ENCODE measurements at regions not wholly inside any gene's neighbourhood (a gene's known extent, or its start where the extent isn't known, plus 50 kb on each side); places are given as distances from the start of the nearest gene placed in this dataset.

- intact Hi-C loops (cut with micrococcal nuclease), result no loop called here
- H4K20me1 ChIP-seq (ENCODE audit: insufficient read depth), result no peaks in the 10 kb centered on the region
- RAD21 ChIA-PET (ENCODE audit: low non-redundant PET in 1 of 2, low total read pairs in 2 of 2, uncharacterized antibody in 2 of 2, unreplicated experiment in 2 of 2), result no interaction called here
These were observed 381.8 kb downstream of the RRAGC start for GRCh38 chr1:38477811-38478210.

GRCh38 chr1:38476850-38477178, 382.8 kb downstream of the RRAGC start:
- Histone ChIP-seq H3K9ac (ENCODE audit: low read length) (no peak overlapping the region), H3K79me2 (ENCODE audit: insufficient read depth, low read length) (no peaks in the 10 kb centered on the region), H3K36me3 (ENCODE audit: control insufficient read depth in 1 of 2, insufficient read depth in 2 of 2, low read length in 2 of 2) (no peaks in the 10 kb centered on the region), H3K4me1 (ENCODE audit: control insufficient read depth in 1 of 2, insufficient read depth in 2 of 2, low read length in 2 of 2) (no peaks in the 10 kb centered on the region), H2AFZ (ENCODE audit: low read depth, low read length, poor library complexity, severe bottlenecking) (no peak overlapping the region), H3K27me3 (ENCODE audit: insufficient read depth, low read length) (peaks cover 35% of the 10 kb centered on the region), H3K9me3 (ENCODE audit: control insufficient read depth in 1 of 2, insufficient read depth in 1 of 2, low read depth in 1 of 2, low read length in 2 of 2) (no peaks in the 10 kb centered on the region), H4K20me1 (ENCODE audit: insufficient read depth) (no peaks in the 10 kb centered on the region), H3K4me2 (ENCODE audit: low read length) (no peak overlapping the region), H3K4me3 (replicated peaks in 1 of 2; ENCODE audit: low read depth in 1 of 2, low read length in 2 of 2) (no peak overlapping the region), H3K9me2 (ENCODE audit: insufficient read depth) (no peaks in the 10 kb centered on the region), H3K27ac (ENCODE audit: low read depth, low read length) (no peak overlapping the region)
- DNase-seq (ENCODE audit: low read depth, low spot score) (no peak), ATAC-seq (no peak)
- no TSS peak for BruUV-seq (replicated peaks)
- ChIA-PET RAD21 (ENCODE audit: low non-redundant PET in 1 of 2, low total read pairs in 2 of 2, uncharacterized antibody in 2 of 2, unreplicated experiment in 2 of 2) (no interaction called here), CTCF (no interaction called here), POLR2A (no interaction called here)
- intact Hi-C loops (cut with micrococcal nuclease), result no loop called here
- TF ChIP-seq CTCF (IDR thresholded peaks at IDR 0.05 in 2 of 3, conservative IDR thresholded peaks at IDR 0.05 in 1 of 3; ENCODE audit: borderline replicate concordance in 1 of 3, insufficient read depth in 1 of 3, low read depth in 2 of 3, low read length in 2 of 3) (no peak), REST (IDR thresholded peaks at IDR 0.05; ENCODE audit: low read depth) (no peak), POLR2AphosphoS5 (IDR thresholded peaks at IDR 0.05; ENCODE audit: low read depth, low read length) (no peak), SIN3A (IDR thresholded peaks at IDR 0.05; ENCODE audit: low read depth) (no peak), EZH2 (IDR thresholded peaks at IDR 0.05) (no peak)

More at GRCh38 chr1:38477811-38478210, 381.8 kb downstream of the RRAGC start:
- H3K4me2 ChIP-seq (ENCODE audit: low read length), result no peak overlapping the region
- no peak overlapping the region for H3K9ac ChIP-seq (ENCODE audit: low read length)
- DNase-seq (ENCODE audit: low read depth, low spot score) (no peak), ATAC-seq (no peak)
- H3K27me3 ChIP-seq (ENCODE audit: insufficient read depth, low read length), result peaks cover 29% of the 10 kb centered on the region
- H3K79me2 ChIP-seq (ENCODE audit: insufficient read depth, low read length), result no peaks in the 10 kb centered on the region
- no peaks in the 10 kb centered on the region for H3K4me1 ChIP-seq (ENCODE audit: control insufficient read depth in 1 of 2, insufficient read depth in 2 of 2, low read length in 2 of 2)
- H3K9me2 ChIP-seq (ENCODE audit: insufficient read depth), result no peaks in the 10 kb centered on the region
- ChIA-PET CTCF (interaction anchor here (0.7 kb wide), 1 partner anchor 12 kb away, joined by 3 read pairs; no protein-coding TSS in a partner anchor), POLR2A (no interaction called here)
- no peak for TF ChIP-seq CTCF (IDR thresholded peaks at IDR 0.05 in 2 of 3, conservative IDR thresholded peaks at IDR 0.05 in 1 of 3; ENCODE audit: borderline replicate concordance in 1 of 3, insufficient read depth in 1 of 3, low read depth in 2 of 3, low read length in 2 of 3)
- no peak for TF ChIP-seq ATF3 (IDR thresholded peaks at IDR 0.05)
- TF ChIP-seq RAD21 (IDR thresholded peaks at IDR 0.05; ENCODE audit: low read depth), result no peak
- TF ChIP-seq SIN3A (IDR thresholded peaks at IDR 0.05; ENCODE audit: low read depth), result no peak
- no peak overlapping the region for H3K27ac ChIP-seq (ENCODE audit: low read depth, low read length)
- no peak overlapping the region for H2AFZ ChIP-seq (ENCODE audit: low read depth, low read length, poor library complexity, severe bottlenecking)
- no peak overlapping the region for H3K4me3 ChIP-seq (replicated peaks in 1 of 2; ENCODE audit: low read depth in 1 of 2, low read length in 2 of 2)
- no TSS peak for BruUV-seq (replicated peaks)
- H3K36me3 ChIP-seq (ENCODE audit: control insufficient read depth in 1 of 2, insufficient read depth in 2 of 2, low read length in 2 of 2), result no peaks in the 10 kb centered on the region
- no peaks in the 10 kb centered on the region for H3K9me3 ChIP-seq (ENCODE audit: control insufficient read depth in 1 of 2, insufficient read depth in 1 of 2, low read depth in 1 of 2, low read length in 2 of 2)
